PFSK-1 (cell line): ENCODE measurements at regions not wholly inside any gene's neighbourhood (a gene's known extent, or its start where the extent isn't known, plus 50 kb on each side); places are given as distances from the start of the nearest gene placed in this dataset.

ENCODE experiments used
- FOXP2 ChIP-seq: optimal IDR thresholded peaks from 2 replicates; pipeline ENCODE3; 2011; ENCODE audit warnings: borderline replicate concordance, control low read depth, inconsistent platforms; ENCODE audit not compliant: insufficient read depth; ENCODE audit errors: extremely low read length, extremely low read depth
- POLR2AphosphoS5 ChIP-seq: IDR thresholded peaks from 2 replicates; pipeline ENCODE4 v1.6.1; 2012; ENCODE audit warnings: low read depth, mild to moderate bottlenecking, control low read depth, low read length, moderate library complexity
- SIN3A ChIP-seq: IDR thresholded peaks from 2 replicates; pipeline ENCODE4 v1.6.1; 2012; ENCODE audit warnings: mild to moderate bottlenecking, low read length, moderate library complexity, borderline replicate concordance; ENCODE audit not compliant: insufficient read depth
- TAF1 ChIP-seq: IDR thresholded peaks from 2 replicates; pipeline ENCODE4 v1.6.1; 2012; ENCODE audit warnings: low read length, control low read depth, borderline replicate concordance; ENCODE audit not compliant: insufficient read depth
- TF ChIP-seq, protein P1 (sequence below), 2 experiments: IDR thresholded peaks; 2 replicates each; pipeline versions ENCODE4 v1.6.1 to v1.8.0; 2011 to 2012; ENCODE audit warnings: low read depth in 2 of 2, low read length in 2 of 2, control low read depth in 1 of 2, inconsistent platforms in 1 of 2, mild to moderate bottlenecking in 1 of 2, moderate library complexity in 1 of 2; ENCODE audit not compliant: insufficient read depth in 1 of 2

- no peak for TF ChIP-seq POLR2AphosphoS5
- TF ChIP-seq TAF1 = no peak
- no peak for TF ChIP-seq FOXP2
- TF ChIP-seq SIN3A = no peak
- TF ChIP-seq, protein P1, sequence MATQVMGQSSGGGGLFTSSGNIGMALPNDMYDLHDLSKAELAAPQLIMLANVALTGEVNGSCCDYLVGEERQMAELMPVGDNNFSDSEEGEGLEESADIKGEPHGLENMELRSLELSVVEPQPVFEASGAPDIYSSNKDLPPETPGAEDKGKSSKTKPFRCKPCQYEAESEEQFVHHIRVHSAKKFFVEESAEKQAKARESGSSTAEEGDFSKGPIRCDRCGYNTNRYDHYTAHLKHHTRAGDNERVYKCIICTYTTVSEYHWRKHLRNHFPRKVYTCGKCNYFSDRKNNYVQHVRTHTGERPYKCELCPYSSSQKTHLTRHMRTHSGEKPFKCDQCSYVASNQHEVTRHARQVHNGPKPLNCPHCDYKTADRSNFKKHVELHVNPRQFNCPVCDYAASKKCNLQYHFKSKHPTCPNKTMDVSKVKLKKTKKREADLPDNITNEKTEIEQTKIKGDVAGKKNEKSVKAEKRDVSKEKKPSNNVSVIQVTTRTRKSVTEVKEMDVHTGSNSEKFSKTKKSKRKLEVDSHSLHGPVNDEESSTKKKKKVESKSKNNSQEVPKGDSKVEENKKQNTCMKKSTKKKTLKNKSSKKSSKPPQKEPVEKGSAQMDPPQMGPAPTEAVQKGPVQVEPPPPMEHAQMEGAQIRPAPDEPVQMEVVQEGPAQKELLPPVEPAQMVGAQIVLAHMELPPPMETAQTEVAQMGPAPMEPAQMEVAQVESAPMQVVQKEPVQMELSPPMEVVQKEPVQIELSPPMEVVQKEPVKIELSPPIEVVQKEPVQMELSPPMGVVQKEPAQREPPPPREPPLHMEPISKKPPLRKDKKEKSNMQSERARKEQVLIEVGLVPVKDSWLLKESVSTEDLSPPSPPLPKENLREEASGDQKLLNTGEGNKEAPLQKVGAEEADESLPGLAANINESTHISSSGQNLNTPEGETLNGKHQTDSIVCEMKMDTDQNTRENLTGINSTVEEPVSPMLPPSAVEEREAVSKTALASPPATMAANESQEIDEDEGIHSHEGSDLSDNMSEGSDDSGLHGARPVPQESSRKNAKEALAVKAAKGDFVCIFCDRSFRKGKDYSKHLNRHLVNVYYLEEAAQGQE (IDR thresholded peaks at IDR 0.05; ENCODE audit: insufficient read depth in 1 of 2, low read depth in 2 of 2, low read length in 2 of 2) = no peak
Measured at GRCh38 chr1:214844319-214844718, 238.2 kb upstream of the KCNK2 start.

- TF ChIP-seq POLR2AphosphoS5 (no peak), TAF1 (no peak), SIN3A (no peak), FOXP2 (no peak)
- TF ChIP-seq, protein P1 (IDR thresholded peaks at IDR 0.05; ENCODE audit: insufficient read depth in 1 of 2, low read depth in 2 of 2, low read length in 2 of 2) = no peak
Measured at GRCh38 chr1:214846276-214846675, 236.3 kb upstream of the KCNK2 start.

DNA sequence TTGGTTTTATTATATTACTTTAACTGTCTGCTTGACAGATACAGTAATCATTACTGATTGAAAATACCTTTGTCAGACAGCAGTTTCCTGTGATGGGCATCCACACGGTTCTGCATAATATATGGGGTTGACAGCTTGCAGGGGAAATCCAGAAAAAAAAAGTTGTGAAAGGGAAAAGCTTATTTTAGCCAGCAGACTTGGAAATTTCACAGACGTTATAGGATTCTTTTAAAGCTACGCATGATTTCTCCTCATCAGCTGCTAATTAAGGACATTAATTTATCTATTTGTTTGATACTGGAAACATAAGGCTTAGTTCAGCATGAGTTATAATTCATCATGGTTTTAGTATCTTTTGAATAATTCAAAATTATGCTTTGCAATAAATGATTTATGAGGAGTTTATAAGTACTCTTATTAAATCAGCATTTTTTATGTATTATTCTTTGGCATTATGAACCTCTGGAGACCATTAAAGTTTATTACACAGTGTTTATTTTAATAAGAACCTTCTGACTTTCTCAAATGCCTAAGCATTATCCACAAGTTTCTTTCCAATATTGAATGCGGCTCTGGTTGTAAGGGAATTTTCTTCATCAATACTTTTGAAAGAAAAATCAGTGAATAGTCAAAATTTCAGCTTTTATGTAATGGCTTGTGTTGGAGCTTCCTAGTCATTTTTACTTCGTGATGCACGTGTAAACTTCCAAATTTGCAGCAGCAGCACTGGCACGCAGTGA lies 235.3 kb upstream of the KCNK2 start:
- TF ChIP-seq, protein P1 (IDR thresholded peaks at IDR 0.05; ENCODE audit: insufficient read depth in 1 of 2, low read depth in 2 of 2, low read length in 2 of 2) = no peak
- TF ChIP-seq TAF1 (no peak), POLR2AphosphoS5 (no peak), FOXP2 (no peak), SIN3A (no peak)

GRCh38 chr1:214848101-214848500 lies 234.4 kb upstream of the KCNK2 start:
- TF ChIP-seq FOXP2 (no peak), POLR2AphosphoS5 (no peak), SIN3A (no peak), TAF1 (no peak)
- TF ChIP-seq, protein P1 (IDR thresholded peaks at IDR 0.05; ENCODE audit: insufficient read depth in 1 of 2, low read depth in 2 of 2, low read length in 2 of 2) = no peak
